Caco-2 (cell line): ENCODE measurements at regions not wholly inside any gene's neighbourhood (a gene's known extent, or its start where the extent isn't known, plus 50 kb on each side); places are given as distances from the start of the nearest gene placed in this dataset.

Experiments used
- BruUV-seq: library from RNA; stranded (reverse); fragments of 400-500 nt; replicated peaks from 2 replicates; lab custom pipeline; 2021; lab: Mats Ljungman, UMichigan
- CTCF ChIA-PET: fragments of 300-600 bp; sonication (Branson Sonifier 250); formaldehyde crosslinking; loops from one replicate; lab custom pipeline; 2022; ENCODE audit warnings: antibody characterized with exemption; lab: Charles Lee
- POLR2A ChIA-PET: fragments of 300-600 bp; sonication (Branson Sonifier 250); formaldehyde crosslinking; loops from one replicate; lab custom pipeline; 2022; ENCODE audit warnings: antibody characterized with exemption; lab: Charles Lee
- DNase-seq, 2 experiments: peaks; one replicate each; pipeline versions ENCODE4 v3.0.0 to v3.0.0-alpha.2; 2020 to 2022
- H3K27me3 ChIP-seq: replicated peaks from 2 replicates; pipeline ENCODE4 v1.6.0; 2011; ENCODE audit warnings: low read length; ENCODE audit not compliant: control insufficient read depth, insufficient read depth
- H3K36me3 ChIP-seq: 2 replicates; pipeline ENCODE4 v1.5.1; 2011; ENCODE audit warnings: low read length; ENCODE audit not compliant: control insufficient read depth, insufficient read depth
- H3K4me1 ChIP-seq: fragments of 250-450 bp; sonication (Bioruptor Pico); 2 replicates; pipeline ENCODE4 v1.5.1; 2020; ENCODE audit warnings: mild to moderate bottlenecking
- H3K4me3 ChIP-seq: 2 replicates; pipeline ENCODE4 v1.5.1; 2011; ENCODE audit warnings: low read depth, mild to moderate bottlenecking, control low read depth, low read length
- H3K9me3 ChIP-seq: fragments of 250-450 bp; sonication (Bioruptor Pico); 2 replicates; pipeline ENCODE4 v1.5.1; 2020; ENCODE audit warnings: mild to moderate bottlenecking, moderate library complexity
- H3K27ac Mint-ChIP-seq: one replicate; pipeline ENCODE4 v1.8.0; 2022; ENCODE audit warnings: mixed read lengths; ENCODE audit not compliant: unreplicated experiment
- H3K27me3 Mint-ChIP-seq: one replicate; pipeline ENCODE4 v1.8.0; 2022; ENCODE audit warnings: mixed read lengths; ENCODE audit not compliant: insufficient read depth, unreplicated experiment
- H3K36me3 Mint-ChIP-seq: one replicate; pipeline ENCODE4 v1.8.0; 2022; ENCODE audit warnings: mild to moderate bottlenecking, mixed read lengths; ENCODE audit not compliant: insufficient read depth, unreplicated experiment
- H3K4me1 Mint-ChIP-seq: one replicate; pipeline ENCODE4 v1.8.0; 2022; ENCODE audit warnings: low read depth, mixed read lengths; ENCODE audit not compliant: unreplicated experiment
- H3K4me3 Mint-ChIP-seq: one replicate; pipeline ENCODE4 v1.8.0; 2022; ENCODE audit warnings: mild to moderate bottlenecking, moderate library complexity, mixed read lengths; ENCODE audit not compliant: unreplicated experiment
- H3K9me3 Mint-ChIP-seq: one replicate; pipeline ENCODE4 v1.8.0; 2022; ENCODE audit warnings: mixed read lengths; ENCODE audit not compliant: unreplicated experiment
- intact Hi-C: fragments of 100-400 bp; cut with micrococcal nuclease; formaldehyde crosslinking; loops from one replicate; pipeline ENCODE4 v1.10.0; 2022; ENCODE audit not compliant: unreplicated experiment
- TF ChIP-seq, protein P1 (sequence below), 2 experiments: fragments of 200-600 bp in 1 of 2; IDR thresholded peaks; 1 replicate in 1 of 2; 2 replicates in 1 of 2; pipeline versions ENCODE4 v1.5.1 to v1.8.0; 2011 to 2022; ENCODE audit warnings: antibody characterized with exemption in 1 of 2, control low read depth in 1 of 2, inconsistent platforms in 1 of 2, low read depth in 1 of 2, low read length in 1 of 2, mild to moderate bottlenecking in 1 of 2, moderate library complexity in 1 of 2; ENCODE audit not compliant: insufficient read depth in 1 of 2, severe bottlenecking in 1 of 2, unreplicated experiment in 1 of 2

DNA sequence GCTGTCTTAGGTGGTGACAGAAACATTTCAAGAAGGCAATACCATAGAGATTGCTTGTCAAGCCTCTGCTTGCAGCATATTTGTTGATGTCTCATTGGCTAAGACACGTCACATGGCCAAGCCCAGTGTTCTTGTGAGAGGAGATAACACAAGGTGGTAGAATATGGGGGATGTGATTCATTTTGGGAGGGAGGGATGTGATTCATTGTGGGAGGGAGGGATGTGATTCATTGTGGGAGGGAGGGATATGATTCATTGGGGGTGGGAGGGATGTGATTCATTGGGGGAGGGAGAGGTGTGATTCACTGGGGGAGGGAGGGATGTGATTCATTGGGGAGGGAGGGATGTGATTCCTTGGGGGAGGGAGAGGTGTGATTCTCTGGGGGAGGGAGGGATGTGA, 470.5 kb upstream of the SALL1 start:
- H3K27me3 ChIP-seq, result no peaks in the 10 kb centered on the region
- Mint-ChIP-seq H3K36me3 (no peaks in the 10 kb centered on the region), H3K4me1 (no peaks in the 10 kb centered on the region), H3K27ac (no peak overlapping the region), H3K4me3 (no peak overlapping the region), H3K9me3 (peaks cover 10% of the 10 kb centered on the region), H3K27me3 (peaks cover 10% of the 10 kb centered on the region)
- POLR2A ChIA-PET, result no interaction called here
- H3K36me3 ChIP-seq, result no peaks in the 10 kb centered on the region
- no peaks in the 10 kb centered on the region for H3K9me3 ChIP-seq
- intact Hi-C loops, result no loop called here
- no peak for DNase-seq
- no TSS peak for BruUV-seq
- TF ChIP-seq, protein P1, sequence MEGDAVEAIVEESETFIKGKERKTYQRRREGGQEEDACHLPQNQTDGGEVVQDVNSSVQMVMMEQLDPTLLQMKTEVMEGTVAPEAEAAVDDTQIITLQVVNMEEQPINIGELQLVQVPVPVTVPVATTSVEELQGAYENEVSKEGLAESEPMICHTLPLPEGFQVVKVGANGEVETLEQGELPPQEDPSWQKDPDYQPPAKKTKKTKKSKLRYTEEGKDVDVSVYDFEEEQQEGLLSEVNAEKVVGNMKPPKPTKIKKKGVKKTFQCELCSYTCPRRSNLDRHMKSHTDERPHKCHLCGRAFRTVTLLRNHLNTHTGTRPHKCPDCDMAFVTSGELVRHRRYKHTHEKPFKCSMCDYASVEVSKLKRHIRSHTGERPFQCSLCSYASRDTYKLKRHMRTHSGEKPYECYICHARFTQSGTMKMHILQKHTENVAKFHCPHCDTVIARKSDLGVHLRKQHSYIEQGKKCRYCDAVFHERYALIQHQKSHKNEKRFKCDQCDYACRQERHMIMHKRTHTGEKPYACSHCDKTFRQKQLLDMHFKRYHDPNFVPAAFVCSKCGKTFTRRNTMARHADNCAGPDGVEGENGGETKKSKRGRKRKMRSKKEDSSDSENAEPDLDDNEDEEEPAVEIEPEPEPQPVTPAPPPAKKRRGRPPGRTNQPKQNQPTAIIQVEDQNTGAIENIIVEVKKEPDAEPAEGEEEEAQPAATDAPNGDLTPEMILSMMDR (IDR thresholded peaks at IDR 0.05; ENCODE audit: insufficient read depth in 1 of 2, low read depth in 1 of 2, low read length in 1 of 2, severe bottlenecking in 1 of 2, unreplicated experiment in 1 of 2), result no peak
- CTCF ChIA-PET, result no interaction called here
- H3K4me1 ChIP-seq, result no peaks in the 10 kb centered on the region
- H3K4me3 ChIP-seq, result no peak overlapping the region

DNA sequence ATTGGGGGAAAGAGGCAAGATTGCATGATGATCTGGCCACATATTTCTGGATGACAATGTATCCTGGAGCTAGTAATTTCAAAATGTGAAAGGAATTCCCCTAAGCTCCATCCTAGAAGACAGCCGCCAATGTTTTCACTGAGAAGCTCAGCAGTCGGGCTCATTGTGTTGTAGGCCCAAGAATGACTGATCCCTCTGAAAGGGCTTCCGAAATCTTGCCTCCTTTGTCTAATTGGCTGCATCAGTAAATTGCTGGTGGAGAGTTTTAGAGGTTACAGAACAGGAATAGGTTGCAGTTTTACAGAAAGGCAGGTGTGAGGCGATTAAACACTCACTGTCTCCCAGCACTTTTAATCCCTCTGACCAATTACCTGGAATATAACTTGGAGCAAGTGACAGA, 464.1 kb upstream of the SALL1 start:
- intact Hi-C loops, result no loop called here
- CTCF ChIA-PET, result no interaction called here

DNA sequence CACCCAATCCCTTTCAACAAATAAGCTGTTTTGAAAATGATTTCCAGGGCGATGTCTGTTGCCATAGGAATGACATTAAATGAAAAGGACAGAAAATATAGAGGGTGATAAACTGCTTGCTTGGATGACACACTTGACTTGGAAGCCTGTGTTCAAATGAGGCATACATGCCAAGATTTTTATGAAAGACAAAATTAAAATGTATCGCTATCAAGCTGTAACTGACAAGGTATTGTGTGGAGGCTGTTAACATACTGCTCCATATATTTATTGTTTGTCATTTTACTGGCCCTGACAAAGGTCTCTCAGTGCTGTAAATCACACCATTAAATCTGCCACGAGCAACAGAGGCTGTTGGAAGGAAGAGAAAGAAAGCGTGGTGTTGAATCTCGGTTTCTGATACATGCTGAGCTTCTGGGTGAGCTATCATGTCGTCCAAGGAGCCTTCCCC, 456.2 kb upstream of the SALL1 start:
- POLR2A ChIA-PET, result no interaction called here
- DNase-seq, result no peak
- H3K27me3 ChIP-seq, result no peaks in the 10 kb centered on the region
- Mint-ChIP-seq H3K27ac (no peak overlapping the region), H3K27me3 (peaks cover 4% of the 10 kb centered on the region), H3K9me3 (peaks cover 9% of the 10 kb centered on the region), H3K36me3 (no peaks in the 10 kb centered on the region), H3K4me3 (no peak overlapping the region), H3K4me1 (no peaks in the 10 kb centered on the region)
- BruUV-seq, result no TSS peak
- H3K4me3 ChIP-seq, result no peak overlapping the region
- CTCF ChIA-PET, result no interaction called here
- H3K36me3 ChIP-seq, result no peaks in the 10 kb centered on the region
- TF ChIP-seq, protein P1 (IDR thresholded peaks at IDR 0.05; ENCODE audit: insufficient read depth in 1 of 2, low read depth in 1 of 2, low read length in 1 of 2, severe bottlenecking in 1 of 2, unreplicated experiment in 1 of 2), result no peak
- H3K4me1 ChIP-seq, result no peaks in the 10 kb centered on the region
- H3K9me3 ChIP-seq, result no peaks in the 10 kb centered on the region
- intact Hi-C loops, result no loop called here

More for the DNA sequence above, 464.1 kb upstream of the SALL1 start:
- H3K36me3 Mint-ChIP-seq, result no peaks in the 10 kb centered on the region
- H3K4me1 Mint-ChIP-seq, result no peaks in the 10 kb centered on the region
- H3K9me3 ChIP-seq, result no peaks in the 10 kb centered on the region
- no peaks in the 10 kb centered on the region for H3K27me3 ChIP-seq
- peaks cover 10% of the 10 kb centered on the region for H3K9me3 Mint-ChIP-seq
- no peaks in the 10 kb centered on the region for H3K4me1 ChIP-seq
- H3K4me3 ChIP-seq, result no peak overlapping the region
- POLR2A ChIA-PET, result interaction anchor here (0.5 kb wide), 1 partner anchor 24 kb away, joined by 3 read pairs; no protein-coding TSS in a partner anchor
- no peaks in the 10 kb centered on the region for H3K36me3 ChIP-seq
- BruUV-seq, result no TSS peak
- H3K27ac Mint-ChIP-seq, result no peak overlapping the region
- DNase-seq, result no peak
- H3K4me3 Mint-ChIP-seq, result no peak overlapping the region
- peaks cover 12% of the 10 kb centered on the region for H3K27me3 Mint-ChIP-seq
- TF ChIP-seq, protein P1 (IDR thresholded peaks at IDR 0.05; ENCODE audit: insufficient read depth in 1 of 2, low read depth in 1 of 2, low read length in 1 of 2, severe bottlenecking in 1 of 2, unreplicated experiment in 1 of 2), result no peak
